GM18861 (cell line): ENCODE measurements at regions not wholly inside any gene's neighbourhood (a gene's known extent, or its start where the extent isn't known, plus 50 kb on each side); places are given as distances from the start of the nearest gene placed in this dataset.
"Not testable (repeated sequence)": the region's sequence is repeated elsewhere in the genome, so short reads cannot be mapped to it uniquely, and the experiment has no call there.

ENCODE experiments used
- ATAC-seq: cut with Tn5 transposase; IDR thresholded peaks from one replicate; pipeline ENCODE4 v1.9.1; 2021; ENCODE audit not compliant: unreplicated experiment

- no peak for ATAC-seq
Observed at GRCh38 chrX:117689956-117690355, 426.7 kb downstream of the KLHL13 start.

GRCh38 chrX:117680286-117680685 lies 436.3 kb downstream of the KLHL13 start:
- ATAC-seq: no peak

GRCh38 chrX:117653396-117653795 lies 463.2 kb downstream of the KLHL13 start:
- ATAC-seq: no peak

GRCh38 chrX:117645639-117646038 lies 471.0 kb downstream of the KLHL13 start:
- no peak for ATAC-seq

- ATAC-seq: no peak
Observed at GRCh38 chrX:117641913-117642656, 474.5 kb downstream of the KLHL13 start.

- ATAC-seq: no peak
Observed at GRCh38 chrX:117636826-117637225, 479.8 kb downstream of the KLHL13 start.

- ATAC-seq: no peak
Observed at GRCh38 chrX:117633277-117633676, 483.3 kb downstream of the KLHL13 start.

GRCh38 chrX:117628381-117628780 lies 488.2 kb downstream of the KLHL13 start:
- no peak for ATAC-seq

GRCh38 chrX:117610806-117611205 lies 505.8 kb downstream of the KLHL13 start:
- ATAC-seq: no peak

GRCh38 chrX:117610049-117610448 lies 506.6 kb downstream of the KLHL13 start:
- no peak for ATAC-seq

GRCh38 chrX:117607561-117607960 lies 509.0 kb downstream of the KLHL13 start:
- no peak for ATAC-seq

GRCh38 chrX:117606101-117606500 lies 510.5 kb downstream of the KLHL13 start:
- ATAC-seq: not testable (repeated sequence)

GRCh38 chrX:117570160-117570559 lies 546.5 kb downstream of the KLHL13 start:
- ATAC-seq: no peak

GRCh38 chrX:117568238-117568637 lies 548.4 kb downstream of the KLHL13 start:
- ATAC-seq: no peak

- ATAC-seq: no peak
Observed at GRCh38 chrX:117543885-117544284, 572.7 kb downstream of the KLHL13 start.

- no peak for ATAC-seq
Observed at GRCh38 chrX:117539090-117539418, 577.6 kb downstream of the KLHL13 start.

GRCh38 chrX:117538178-117539089 lies 578.2 kb downstream of the KLHL13 start:
- ATAC-seq: no peak

GRCh38 chrX:117532339-117532738 lies 584.3 kb downstream of the KLHL13 start:
- no peak for ATAC-seq

- no peak for ATAC-seq
Observed at GRCh38 chrX:117522725-117523700, 593.6 kb downstream of the KLHL13 start.

- no peak for ATAC-seq
Observed at GRCh38 chrX:117517994-117518393, 598.6 kb downstream of the KLHL13 start.

GRCh38 chrX:117511379-117511778 lies 605.2 kb downstream of the KLHL13 start:
- no peak for ATAC-seq
